PC-9 (cell line): ENCODE measurements at regions not wholly inside any gene's neighbourhood (a gene's known extent, or its start where the extent isn't known, plus 50 kb on each side); places are given as distances from the start of the nearest gene placed in this dataset.

Source experiments
- EZH2 ChIP-seq: fragments of 200-600 bp; sonication (generic); IDR thresholded peaks from 2 replicates; pipeline ENCODE4 v1.8.0; 2017; ENCODE audit warnings: antibody characterized with exemption, low read depth
- TF ChIP-seq, protein P1 (sequence below): fragments of 200-600 bp; sonication (generic); conservative IDR thresholded peaks from 2 replicates; pipeline ENCODE4 v1.6.1; 2017; ENCODE audit warnings: mixed run types, antibody characterized with exemption, mild to moderate bottlenecking, moderate library complexity

DNA sequence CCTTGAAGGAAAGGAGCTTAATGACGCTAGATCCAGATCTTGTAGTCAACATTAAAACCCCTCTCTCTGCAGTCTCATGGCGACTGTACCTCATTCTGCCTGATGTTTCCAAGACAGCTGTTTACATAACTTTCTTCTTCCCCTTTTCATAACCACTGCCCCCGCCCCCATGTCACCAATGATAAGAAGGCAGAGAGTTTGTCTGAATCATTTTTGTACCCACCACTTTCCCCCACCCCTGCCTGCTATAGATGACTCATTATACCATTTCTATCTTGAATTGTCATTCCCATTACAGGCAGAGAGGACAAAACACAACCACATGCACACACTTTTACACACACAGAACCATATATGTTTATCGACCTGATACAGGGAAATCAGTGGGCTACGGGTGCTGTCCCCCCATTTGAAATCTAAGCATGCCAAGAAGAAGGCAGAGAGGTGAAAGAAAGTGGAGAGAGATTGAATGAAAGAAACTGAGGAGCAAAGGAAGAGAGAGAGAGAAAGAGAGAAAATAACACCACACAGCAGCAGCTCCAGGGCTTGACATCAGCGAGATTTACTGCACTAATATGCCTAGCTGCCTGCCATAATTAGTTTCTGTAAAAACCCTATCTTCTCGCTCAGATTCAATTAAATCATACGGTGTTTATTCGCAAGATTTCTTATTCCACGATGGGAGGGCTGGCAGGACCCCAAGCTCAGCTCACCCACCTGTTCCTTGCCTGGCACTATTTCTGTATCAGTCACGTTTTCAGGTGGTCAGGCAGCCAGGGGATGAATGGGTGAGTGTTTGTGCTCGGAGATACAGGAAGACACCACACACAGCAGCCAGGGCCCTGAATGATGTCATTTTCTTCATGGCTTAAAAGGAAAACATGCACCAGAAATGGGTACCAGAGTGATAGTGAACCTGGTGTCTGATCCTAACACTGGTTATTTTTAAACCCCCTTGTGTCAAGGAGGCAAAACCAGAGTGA lies 114.3 kb upstream of the SERP2 start:
- TF ChIP-seq, protein P1, sequence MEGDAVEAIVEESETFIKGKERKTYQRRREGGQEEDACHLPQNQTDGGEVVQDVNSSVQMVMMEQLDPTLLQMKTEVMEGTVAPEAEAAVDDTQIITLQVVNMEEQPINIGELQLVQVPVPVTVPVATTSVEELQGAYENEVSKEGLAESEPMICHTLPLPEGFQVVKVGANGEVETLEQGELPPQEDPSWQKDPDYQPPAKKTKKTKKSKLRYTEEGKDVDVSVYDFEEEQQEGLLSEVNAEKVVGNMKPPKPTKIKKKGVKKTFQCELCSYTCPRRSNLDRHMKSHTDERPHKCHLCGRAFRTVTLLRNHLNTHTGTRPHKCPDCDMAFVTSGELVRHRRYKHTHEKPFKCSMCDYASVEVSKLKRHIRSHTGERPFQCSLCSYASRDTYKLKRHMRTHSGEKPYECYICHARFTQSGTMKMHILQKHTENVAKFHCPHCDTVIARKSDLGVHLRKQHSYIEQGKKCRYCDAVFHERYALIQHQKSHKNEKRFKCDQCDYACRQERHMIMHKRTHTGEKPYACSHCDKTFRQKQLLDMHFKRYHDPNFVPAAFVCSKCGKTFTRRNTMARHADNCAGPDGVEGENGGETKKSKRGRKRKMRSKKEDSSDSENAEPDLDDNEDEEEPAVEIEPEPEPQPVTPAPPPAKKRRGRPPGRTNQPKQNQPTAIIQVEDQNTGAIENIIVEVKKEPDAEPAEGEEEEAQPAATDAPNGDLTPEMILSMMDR: no peak
- no peak for TF ChIP-seq EZH2
